ENCODE measurements at regions not wholly inside any gene's neighbourhood (a gene's known extent, or its start where the extent isn't known, plus 50 kb on each side); places are given as distances from the start of the nearest gene placed in this dataset.

DNA sequence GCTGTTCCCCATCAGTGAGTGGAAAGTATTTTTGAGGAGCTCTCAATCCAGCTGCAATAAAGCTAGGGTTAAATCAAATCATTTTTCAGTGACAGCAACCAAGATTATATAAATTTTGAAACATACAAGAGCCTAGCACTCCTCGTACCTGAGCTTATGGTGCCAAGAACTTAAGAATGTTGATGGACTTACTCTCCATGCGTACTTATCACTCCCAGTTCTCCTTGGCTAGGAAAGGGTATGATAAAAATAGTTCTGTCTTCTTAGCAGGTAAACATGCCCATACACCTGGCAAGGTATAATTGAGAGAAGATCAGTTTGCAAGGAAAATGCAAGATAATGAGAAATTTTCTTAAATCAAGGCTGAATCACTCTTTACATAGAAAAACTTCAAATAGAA, 64.5 kb upstream of the SEMA6D start:
- TF ChIP-seq, protein P1, sequence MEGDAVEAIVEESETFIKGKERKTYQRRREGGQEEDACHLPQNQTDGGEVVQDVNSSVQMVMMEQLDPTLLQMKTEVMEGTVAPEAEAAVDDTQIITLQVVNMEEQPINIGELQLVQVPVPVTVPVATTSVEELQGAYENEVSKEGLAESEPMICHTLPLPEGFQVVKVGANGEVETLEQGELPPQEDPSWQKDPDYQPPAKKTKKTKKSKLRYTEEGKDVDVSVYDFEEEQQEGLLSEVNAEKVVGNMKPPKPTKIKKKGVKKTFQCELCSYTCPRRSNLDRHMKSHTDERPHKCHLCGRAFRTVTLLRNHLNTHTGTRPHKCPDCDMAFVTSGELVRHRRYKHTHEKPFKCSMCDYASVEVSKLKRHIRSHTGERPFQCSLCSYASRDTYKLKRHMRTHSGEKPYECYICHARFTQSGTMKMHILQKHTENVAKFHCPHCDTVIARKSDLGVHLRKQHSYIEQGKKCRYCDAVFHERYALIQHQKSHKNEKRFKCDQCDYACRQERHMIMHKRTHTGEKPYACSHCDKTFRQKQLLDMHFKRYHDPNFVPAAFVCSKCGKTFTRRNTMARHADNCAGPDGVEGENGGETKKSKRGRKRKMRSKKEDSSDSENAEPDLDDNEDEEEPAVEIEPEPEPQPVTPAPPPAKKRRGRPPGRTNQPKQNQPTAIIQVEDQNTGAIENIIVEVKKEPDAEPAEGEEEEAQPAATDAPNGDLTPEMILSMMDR (IDR thresholded peaks at IDR 0.05) = no peak
- TF ChIP-seq EZH2 (IDR thresholded peaks at IDR 0.05; ENCODE audit: borderline replicate concordance, insufficient read depth, low read depth, low read length, poor library complexity, severe bottlenecking) = no peak

Measured in B cell (primary cell).